HG03520 (cell line): ENCODE measurements at regions not wholly inside any gene's neighbourhood (a gene's known extent, or its start where the extent isn't known, plus 50 kb on each side); places are given as distances from the start of the nearest gene placed in this dataset.

Experiments
- ATAC-seq: cut with Tn5 transposase; IDR thresholded peaks from one replicate; pipeline ENCODE4 v1.9.1; 2021; ENCODE audit warnings: mild to moderate bottlenecking, moderate library complexity; ENCODE audit not compliant: unreplicated experiment

- ATAC-seq: no peak
These were observed 332.7 kb upstream of the HAND2 start for GRCh38 chr4:173862754-173863153.

GRCh38 chr4:173860094-173860493 lies 330.1 kb upstream of the HAND2 start:
- no peak for ATAC-seq

GRCh38 chr4:173859091-173859713 lies 329.2 kb upstream of the HAND2 start:
- no peak for ATAC-seq

- no peak for ATAC-seq
These were observed 328.4 kb upstream of the HAND2 start for GRCh38 chr4:173858471-173858870.

DNA sequence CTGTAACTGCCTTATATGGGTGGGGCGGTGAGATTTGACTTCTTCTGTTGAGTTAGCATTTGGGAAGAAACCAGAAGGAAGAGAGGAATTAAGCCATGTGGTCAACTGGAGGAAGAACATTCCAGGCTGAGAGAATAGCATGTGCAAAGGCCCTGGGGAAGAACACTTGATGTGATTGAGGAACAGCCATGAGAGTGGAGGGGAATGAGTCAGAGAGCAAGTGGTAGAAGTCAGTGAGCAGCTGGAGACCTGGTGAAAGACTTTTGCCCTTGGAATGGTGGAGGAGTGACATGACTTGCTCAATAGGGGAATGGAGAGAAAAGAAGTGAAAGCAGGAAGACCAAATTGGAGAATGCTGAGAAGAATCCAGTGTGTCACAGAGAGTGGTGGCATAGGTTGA lies 327.8 kb upstream of the HAND2 start:
- no peak for ATAC-seq

DNA sequence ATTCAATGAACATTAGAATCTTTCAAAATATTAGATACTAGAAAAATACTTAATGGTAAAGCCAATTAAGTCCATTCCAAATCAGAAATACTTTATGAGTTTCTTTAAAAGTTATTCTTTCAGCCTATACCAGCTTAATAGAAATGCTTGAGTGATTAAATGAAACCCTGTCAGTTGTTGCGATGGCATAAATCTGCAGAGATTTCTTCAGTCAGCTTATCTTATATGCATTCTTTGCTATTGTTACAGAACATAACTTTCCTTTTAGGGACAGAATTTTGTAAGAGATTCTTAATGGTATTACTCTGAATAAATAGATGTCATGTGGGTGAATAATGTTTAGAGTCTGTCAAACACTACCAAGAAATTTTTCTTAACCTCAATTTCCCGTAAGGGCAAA lies 325.0 kb upstream of the HAND2 start:
- no peak for ATAC-seq

DNA sequence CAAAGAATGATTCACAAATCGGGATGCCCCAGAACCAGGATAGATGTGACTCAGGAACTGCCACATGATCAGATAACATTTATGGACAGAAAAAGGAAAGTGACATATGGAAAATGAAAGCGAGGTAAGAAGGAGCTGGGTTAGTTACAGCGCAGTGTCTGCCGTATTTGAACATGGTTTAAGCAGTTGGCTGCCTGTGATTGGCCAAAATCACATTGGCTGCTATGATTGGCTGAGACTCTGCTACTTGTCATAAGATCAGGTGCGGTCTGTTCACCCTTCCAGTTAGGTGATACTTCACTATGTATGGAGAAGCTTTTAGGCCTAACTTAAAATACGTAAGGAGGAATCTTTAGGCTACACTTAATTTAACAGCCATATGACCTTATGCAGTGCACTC lies 322.7 kb upstream of the HAND2 start:
- ATAC-seq: no peak

DNA sequence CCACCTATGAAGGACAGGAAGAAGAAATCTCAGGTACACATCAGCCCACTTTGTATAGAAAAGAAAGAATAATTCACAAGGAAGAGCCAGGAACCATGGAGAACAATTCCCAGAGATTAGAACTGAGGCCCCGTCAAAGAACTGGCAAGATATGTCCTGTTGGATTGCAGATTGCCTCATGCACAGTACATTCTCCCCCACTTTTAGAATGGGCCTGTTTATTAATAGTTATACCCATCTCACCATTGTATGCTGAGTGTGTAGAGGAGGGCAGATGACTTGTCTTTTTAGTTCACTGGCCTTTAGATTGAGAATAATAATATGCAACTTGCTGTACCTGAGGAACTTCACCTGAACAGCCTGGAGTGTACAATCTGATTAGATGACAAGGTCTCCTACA lies 315.6 kb upstream of the HAND2 start:
- ATAC-seq: no peak

DNA sequence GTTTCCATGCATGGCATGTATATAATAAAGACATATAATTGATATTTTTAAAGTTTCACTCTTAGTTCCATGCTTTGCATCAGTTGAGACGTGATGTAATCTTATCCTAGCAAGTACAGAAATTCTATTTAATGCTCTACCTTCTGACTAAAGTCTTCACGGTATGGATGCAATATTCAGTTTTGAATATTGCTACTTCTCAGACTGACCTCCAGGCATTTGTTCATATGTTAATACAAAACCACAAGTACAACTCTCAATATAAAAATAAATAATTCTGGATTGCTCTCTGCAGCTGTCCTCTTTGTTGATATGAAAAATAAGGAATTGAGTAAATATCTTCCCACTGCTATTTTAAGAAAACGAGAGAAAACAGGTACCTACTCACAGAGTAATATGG lies 309.8 kb upstream of the HAND2 start:
- no peak for ATAC-seq

- ATAC-seq: no peak
These were observed 307.5 kb upstream of the HAND2 start for GRCh38 chr4:173837517-173837916.

DNA sequence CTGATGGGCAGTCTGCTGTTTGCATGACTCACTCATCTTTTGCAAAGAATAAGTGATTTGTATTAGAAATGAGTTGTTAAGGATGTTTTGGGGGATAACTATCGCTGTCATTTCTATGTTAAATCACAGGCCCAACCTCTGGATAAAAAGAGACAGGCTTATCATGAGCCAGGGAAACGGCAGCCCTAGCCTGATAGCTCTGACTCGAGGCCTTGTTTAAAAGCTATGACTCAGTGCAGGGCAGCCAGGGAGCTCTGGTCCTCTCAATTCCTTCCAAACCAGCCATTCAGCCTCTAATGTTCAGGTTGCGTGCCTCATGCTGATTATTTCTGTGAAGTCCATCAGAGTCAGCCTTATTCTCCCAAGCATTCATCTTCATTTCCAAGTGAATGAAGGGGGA lies 305.9 kb upstream of the HAND2 start:
- no peak for ATAC-seq

GRCh38 chr4:173834151-173834550 lies 304.1 kb upstream of the HAND2 start:
- ATAC-seq: no peak

GRCh38 chr4:173829565-173829964 lies 299.5 kb upstream of the HAND2 start:
- no peak for ATAC-seq

DNA sequence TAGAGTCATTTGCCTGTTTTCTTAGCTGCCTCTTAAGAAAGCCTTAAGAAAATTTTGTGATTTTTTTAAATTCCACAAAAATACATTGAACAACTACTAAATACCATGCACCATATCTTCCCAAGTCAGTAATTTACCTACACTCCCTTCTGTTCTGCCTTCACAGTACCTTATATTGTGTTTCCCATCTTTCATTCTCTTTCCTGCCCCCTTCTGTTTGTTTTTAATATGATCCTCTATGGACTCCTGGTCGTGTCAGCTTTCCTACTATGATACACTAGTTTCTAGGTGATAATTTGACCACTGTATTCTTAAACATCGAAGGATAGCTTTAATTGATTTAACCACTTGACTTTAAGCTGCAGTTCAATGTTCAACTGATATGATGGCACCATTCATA lies 297.7 kb upstream of the HAND2 start:
- no peak for ATAC-seq

- ATAC-seq: no peak
These were observed 291.8 kb upstream of the HAND2 start for GRCh38 chr4:173821876-173822275.

- no peak for ATAC-seq
These were observed 291.0 kb upstream of the HAND2 start for GRCh38 chr4:173821036-173821435.

- ATAC-seq: no peak
These were observed 277.3 kb upstream of the HAND2 start for GRCh38 chr4:173807347-173807746.

DNA sequence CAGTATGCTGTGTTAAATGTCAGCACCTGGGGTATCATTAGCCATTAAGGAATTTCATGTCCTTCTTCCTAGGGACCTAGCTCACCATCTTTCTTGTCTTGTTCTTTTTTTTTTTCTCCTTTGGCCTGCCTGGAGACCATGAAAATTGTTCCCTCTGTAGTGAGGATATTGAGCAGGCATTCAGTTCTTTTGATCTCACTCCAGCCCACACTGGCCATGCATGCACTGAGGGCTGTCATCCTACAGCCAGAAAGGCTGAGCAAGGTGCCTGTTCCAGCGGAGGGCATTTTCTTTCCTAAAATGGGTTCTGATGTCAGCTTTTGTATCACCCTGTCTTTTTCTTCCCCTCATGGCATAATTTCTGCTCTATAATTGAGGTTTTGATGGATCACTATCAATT lies 275.9 kb upstream of the HAND2 start:
- no peak for ATAC-seq

- ATAC-seq: no peak
These were observed 272.6 kb upstream of the HAND2 start for GRCh38 chr4:173802662-173803022.

DNA sequence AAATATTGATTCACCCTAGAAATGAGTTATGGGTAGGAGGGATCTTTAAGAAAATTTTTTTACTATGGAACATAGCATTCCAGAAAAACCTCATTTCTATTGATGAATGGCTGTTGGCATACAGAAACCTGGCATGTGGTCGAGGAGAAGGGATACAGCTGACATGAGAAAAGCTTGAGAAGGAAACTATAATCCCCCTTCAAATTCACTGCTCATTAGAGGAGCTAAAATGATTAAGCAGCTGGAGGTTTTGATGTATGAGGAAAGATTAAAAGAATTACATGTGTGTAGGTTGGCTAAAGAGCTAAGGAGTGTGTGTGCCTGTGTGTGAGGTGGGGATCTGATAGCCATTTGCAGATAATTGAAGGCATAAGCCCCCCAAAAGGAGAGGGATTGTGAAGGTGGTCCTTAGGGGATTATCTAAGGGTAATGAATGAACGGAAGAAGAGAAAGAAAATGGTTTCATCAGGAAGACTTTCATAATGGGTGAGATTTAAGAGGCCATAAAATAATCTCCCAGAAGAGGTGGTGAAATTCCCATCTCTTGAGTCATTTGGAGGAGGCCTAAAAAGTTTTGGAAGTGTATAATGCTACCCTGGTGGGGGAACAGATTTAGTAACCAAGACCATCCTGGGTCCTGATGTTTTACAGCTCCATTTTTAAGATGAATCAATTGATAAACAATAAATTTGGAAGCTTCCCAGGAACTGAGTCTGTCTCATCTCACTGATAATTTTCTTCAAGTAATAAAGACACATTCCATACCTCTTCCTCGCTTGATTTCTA lies 272.0 kb upstream of the HAND2 start:
- no peak for ATAC-seq

GRCh38 chr4:173801361-173801760 lies 271.3 kb upstream of the HAND2 start:
- no peak for ATAC-seq

DNA sequence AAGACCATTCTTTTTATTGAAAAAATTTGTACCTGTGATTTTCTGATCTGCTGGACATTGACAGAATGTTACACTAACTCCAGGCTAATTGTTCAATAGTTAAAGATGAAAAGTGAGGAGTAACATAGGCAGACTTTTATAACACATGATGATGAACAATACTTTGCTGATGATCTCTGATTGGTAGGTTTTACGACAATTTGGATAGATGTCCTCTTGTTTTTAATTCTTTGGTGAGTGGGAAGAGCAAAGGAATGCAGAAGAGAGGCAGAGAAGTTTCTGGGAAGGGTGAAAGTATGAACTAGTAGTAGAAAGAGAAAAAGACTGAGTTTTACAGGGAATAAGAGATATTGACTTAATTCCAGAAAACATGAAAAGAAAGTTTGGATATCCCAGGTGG lies 267.3 kb upstream of the HAND2 start:
- no peak for ATAC-seq

DNA sequence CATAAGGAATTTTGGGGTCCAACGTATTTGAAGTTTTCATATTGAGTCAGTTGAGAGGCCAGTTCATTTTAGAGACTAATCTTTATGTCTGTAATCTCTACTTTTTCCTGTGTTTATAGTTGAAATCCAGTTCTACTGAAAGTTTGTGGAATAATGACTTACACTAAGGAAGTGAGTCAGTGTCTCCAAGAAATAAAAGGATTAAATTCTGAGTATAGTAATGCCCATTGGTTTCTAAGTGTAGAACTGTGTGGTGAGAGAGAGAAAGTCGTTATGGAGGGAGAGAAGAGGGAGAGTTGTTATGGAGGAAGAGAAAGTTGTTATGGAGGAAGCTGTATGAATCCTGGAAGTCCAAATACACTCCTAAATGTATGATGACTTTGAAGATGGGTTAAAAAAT lies 264.6 kb upstream of the HAND2 start:
- ATAC-seq: no peak
